Transverse colon (tissue), 3 donors: ENCODE measurements at regions not wholly inside any gene's neighbourhood (a gene's known extent, or its start where the extent isn't known, plus 50 kb on each side); places are given as distances from the start of the nearest gene placed in this dataset.

ENCODE experiments used
- CTCF ChIP-seq, 5 experiments: fragments of 200-600 bp in 3 of 5; fragments of 450-650 bp in 2 of 5; sonication (generic) in 3 of 5; IDR thresholded peaks; 1 replicate in 2 of 5; 2 replicates in 3 of 5; pipeline ENCODE4 v1.5.1; 2016 to 2017; ENCODE audit warnings: antibody characterized with exemption in 5 of 5, inconsistent platforms in 3 of 5, mild to moderate bottlenecking in 2 of 5, moderate library complexity in 1 of 5
- EP300 ChIP-seq: sonication (generic); formaldehyde crosslinking; IDR thresholded peaks from one replicate; pipeline ENCODE4 v1.6.1; 2017; ENCODE audit warnings: antibody characterized with exemption, low read depth
- POLR2A ChIP-seq: fragments of 450-650 bp; IDR thresholded peaks from one replicate; pipeline ENCODE4 v1.6.1; 2016; ENCODE audit warnings: antibody characterized with exemption, mild to moderate bottlenecking, moderate library complexity

GRCh38 chr20:58574469-58574868 is 59.3 kb upstream of the APCDD1L start:
- TF ChIP-seq CTCF (IDR thresholded peaks at IDR 0.05) (no peak), EP300 (no peak), POLR2A (no peak)
